ENCODE measurements at regions not wholly inside any gene's neighbourhood (a gene's known extent, or its start where the extent isn't known, plus 50 kb on each side); places are given as distances from the start of the nearest gene placed in this dataset.

DNA sequence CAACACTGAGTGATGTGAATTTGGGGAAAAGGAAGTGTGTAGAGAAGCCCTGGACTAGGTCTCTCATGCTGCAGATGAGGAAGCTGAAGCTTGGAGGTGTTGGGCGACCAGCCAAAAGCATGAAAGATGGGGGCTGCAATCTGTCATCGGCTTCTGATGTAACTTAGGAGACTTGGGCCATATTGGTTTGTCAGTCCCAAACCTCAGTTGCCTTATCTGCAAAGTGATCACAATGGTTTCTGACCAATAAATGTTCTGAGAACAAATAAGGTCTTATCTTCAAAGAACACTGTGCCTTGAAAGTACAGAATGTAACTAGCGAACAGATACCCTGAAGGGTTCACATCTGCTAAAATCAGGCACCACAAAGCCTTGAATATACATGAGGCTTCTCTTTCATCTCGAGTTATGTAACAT is 198.4 kb upstream of the NR3C1 start:
- POLR2A ChIA-PET (ENCODE audit: low non-redundant PET), result no interaction called here

DNA sequence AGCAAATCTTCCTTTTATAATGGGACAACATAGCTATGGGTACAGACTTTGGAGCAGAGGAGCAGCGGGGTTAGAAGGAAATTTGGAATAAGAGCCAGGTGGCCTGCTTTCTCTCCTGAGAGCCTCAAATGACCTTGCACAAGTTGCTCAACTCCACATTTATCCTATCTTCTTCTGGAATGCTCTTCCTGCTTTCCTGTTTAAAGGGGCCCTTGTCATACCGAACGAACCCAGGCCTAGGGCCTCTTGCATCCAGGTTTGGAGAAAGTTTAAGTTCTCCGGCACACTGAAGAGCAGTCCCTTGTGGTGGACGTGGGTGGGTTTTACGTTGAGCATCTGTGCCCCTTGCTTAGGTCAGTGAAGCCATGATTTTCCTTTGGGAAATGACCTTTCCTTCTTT is 197.9 kb upstream of the NR3C1 start:
- TF ChIP-seq, protein P1, sequence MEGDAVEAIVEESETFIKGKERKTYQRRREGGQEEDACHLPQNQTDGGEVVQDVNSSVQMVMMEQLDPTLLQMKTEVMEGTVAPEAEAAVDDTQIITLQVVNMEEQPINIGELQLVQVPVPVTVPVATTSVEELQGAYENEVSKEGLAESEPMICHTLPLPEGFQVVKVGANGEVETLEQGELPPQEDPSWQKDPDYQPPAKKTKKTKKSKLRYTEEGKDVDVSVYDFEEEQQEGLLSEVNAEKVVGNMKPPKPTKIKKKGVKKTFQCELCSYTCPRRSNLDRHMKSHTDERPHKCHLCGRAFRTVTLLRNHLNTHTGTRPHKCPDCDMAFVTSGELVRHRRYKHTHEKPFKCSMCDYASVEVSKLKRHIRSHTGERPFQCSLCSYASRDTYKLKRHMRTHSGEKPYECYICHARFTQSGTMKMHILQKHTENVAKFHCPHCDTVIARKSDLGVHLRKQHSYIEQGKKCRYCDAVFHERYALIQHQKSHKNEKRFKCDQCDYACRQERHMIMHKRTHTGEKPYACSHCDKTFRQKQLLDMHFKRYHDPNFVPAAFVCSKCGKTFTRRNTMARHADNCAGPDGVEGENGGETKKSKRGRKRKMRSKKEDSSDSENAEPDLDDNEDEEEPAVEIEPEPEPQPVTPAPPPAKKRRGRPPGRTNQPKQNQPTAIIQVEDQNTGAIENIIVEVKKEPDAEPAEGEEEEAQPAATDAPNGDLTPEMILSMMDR (conservative IDR thresholded peaks at IDR 0.05; ENCODE audit: low read depth, low read length), result no peak
- TF ChIP-seq EZH2 (IDR thresholded peaks at IDR 0.05; ENCODE audit: borderline replicate concordance, low read depth, low read length, poor library complexity, severe bottlenecking), result no peak

More for the DNA sequence above, 198.4 kb upstream of the NR3C1 start:
- Histone ChIP-seq H3K9me3 (ENCODE audit: low read depth, low read length, poor library complexity, severe bottlenecking) (no peaks in the 10 kb centered on the region), H3K27ac (ENCODE audit: low read depth, low read length, poor library complexity, severe bottlenecking) (no peak overlapping the region), H3K4me1 (ENCODE audit: insufficient read depth, low read length, poor library complexity, severe bottlenecking) (no peaks in the 10 kb centered on the region), H3K36me3 (ENCODE audit: insufficient read depth, low read length, poor library complexity, severe bottlenecking) (no peaks in the 10 kb centered on the region), H3K27me3 (replicated peaks; ENCODE audit: insufficient read depth, low read depth, low read length, poor library complexity) (no peaks in the 10 kb centered on the region), H3K4me3 (ENCODE audit: low read depth, low read length, poor library complexity, severe bottlenecking) (no peak overlapping the region)
- no peak for DNase-seq (ENCODE audit: low spot score)
- intact Hi-C loops (cut with micrococcal nuclease; ENCODE audit: unreplicated experiment), result no loop called here
- CTCF ChIA-PET, result no interaction called here
- BruUV-seq (replicated peaks), result no TSS peak
- TF ChIP-seq EZH2 (IDR thresholded peaks at IDR 0.05; ENCODE audit: borderline replicate concordance, low read depth, low read length, poor library complexity, severe bottlenecking), result no peak
- TF ChIP-seq, protein P1 (conservative IDR thresholded peaks at IDR 0.05; ENCODE audit: low read depth, low read length), result no peak

DNA sequence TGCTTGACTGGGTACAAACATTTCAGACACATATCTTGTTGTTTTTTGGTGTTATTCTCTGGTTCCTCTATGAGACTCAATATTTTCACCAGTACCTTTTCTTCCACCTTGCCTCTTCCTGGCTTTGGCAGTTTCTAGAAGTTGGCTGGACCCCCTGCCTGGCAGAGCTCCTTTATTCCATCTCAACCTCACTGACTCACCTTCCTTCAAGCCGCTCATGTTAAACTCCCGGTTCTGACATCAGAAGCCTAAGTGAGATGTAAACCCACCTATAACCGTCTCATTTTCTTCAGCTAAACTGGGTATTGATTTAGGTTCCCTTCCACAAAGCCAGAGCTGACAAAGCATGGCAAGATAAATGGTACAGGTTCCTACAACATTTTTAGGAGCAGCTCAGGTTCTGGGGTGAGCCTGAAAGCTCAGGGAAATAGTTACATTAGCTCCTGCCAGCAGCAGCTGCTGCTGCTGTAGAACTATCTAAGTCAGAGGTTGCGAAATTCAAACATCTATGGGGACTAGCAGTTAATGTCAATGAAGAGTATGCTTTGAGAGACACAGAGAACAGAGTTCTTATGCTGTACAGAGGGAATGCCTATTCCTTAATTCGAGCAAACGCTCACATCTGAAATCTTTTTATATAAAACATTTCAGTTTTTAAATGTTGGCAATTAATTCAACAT is 197.1 kb upstream of the NR3C1 start:
- Histone ChIP-seq H3K27me3 (replicated peaks; ENCODE audit: insufficient read depth, low read depth, low read length, poor library complexity) (no peaks in the 10 kb centered on the region), H3K4me3 (ENCODE audit: low read depth, low read length, poor library complexity, severe bottlenecking) (no peak overlapping the region), H3K27ac (ENCODE audit: low read depth, low read length, poor library complexity, severe bottlenecking) (no peak overlapping the region), H3K9me3 (ENCODE audit: low read depth, low read length, poor library complexity, severe bottlenecking) (no peaks in the 10 kb centered on the region), H3K36me3 (ENCODE audit: insufficient read depth, low read length, poor library complexity, severe bottlenecking) (no peaks in the 10 kb centered on the region), H3K4me1 (ENCODE audit: insufficient read depth, low read length, poor library complexity, severe bottlenecking) (no peaks in the 10 kb centered on the region)
- TF ChIP-seq, protein P1 (conservative IDR thresholded peaks at IDR 0.05; ENCODE audit: low read depth, low read length), result no peak
- TF ChIP-seq EZH2 (IDR thresholded peaks at IDR 0.05; ENCODE audit: borderline replicate concordance, low read depth, low read length, poor library complexity, severe bottlenecking), result no peak
- ChIA-PET CTCF (no interaction called here), POLR2A (ENCODE audit: low non-redundant PET) (no interaction called here)
- intact Hi-C loops (cut with micrococcal nuclease; ENCODE audit: unreplicated experiment), result no loop called here
- no TSS peak for BruUV-seq (replicated peaks)
- DNase-seq (ENCODE audit: low spot score), result no peak

More for the DNA sequence above, 197.9 kb upstream of the NR3C1 start:
- Histone ChIP-seq H3K36me3 (ENCODE audit: insufficient read depth, low read length, poor library complexity, severe bottlenecking) (no peaks in the 10 kb centered on the region), H3K27me3 (replicated peaks; ENCODE audit: insufficient read depth, low read depth, low read length, poor library complexity) (no peaks in the 10 kb centered on the region), H3K4me1 (ENCODE audit: insufficient read depth, low read length, poor library complexity, severe bottlenecking) (no peaks in the 10 kb centered on the region), H3K4me3 (ENCODE audit: low read depth, low read length, poor library complexity, severe bottlenecking) (no peak overlapping the region), H3K9me3 (ENCODE audit: low read depth, low read length, poor library complexity, severe bottlenecking) (no peaks in the 10 kb centered on the region), H3K27ac (ENCODE audit: low read depth, low read length, poor library complexity, severe bottlenecking) (no peak overlapping the region)
- BruUV-seq (replicated peaks), result no TSS peak
- ChIA-PET POLR2A (ENCODE audit: low non-redundant PET) (no interaction called here), CTCF (no interaction called here)
- DNase-seq (ENCODE audit: low spot score), result no peak
- intact Hi-C loops (cut with micrococcal nuclease; ENCODE audit: unreplicated experiment), result no loop called here
